GM18502 (cell line): ENCODE measurements at regions not wholly inside any gene's neighbourhood (a gene's known extent, or its start where the extent isn't known, plus 50 kb on each side); places are given as distances from the start of the nearest gene placed in this dataset.
A peak's percentile ranks its signal among the peaks of the same experiment; 100 is the strongest.

Source experiments
- ATAC-seq: cut with Tn5 transposase; IDR thresholded peaks from one replicate; pipeline ENCODE4 v1.9.1; 2021; ENCODE audit warnings: mild to moderate bottlenecking; ENCODE audit not compliant: unreplicated experiment, poor library complexity

DNA sequence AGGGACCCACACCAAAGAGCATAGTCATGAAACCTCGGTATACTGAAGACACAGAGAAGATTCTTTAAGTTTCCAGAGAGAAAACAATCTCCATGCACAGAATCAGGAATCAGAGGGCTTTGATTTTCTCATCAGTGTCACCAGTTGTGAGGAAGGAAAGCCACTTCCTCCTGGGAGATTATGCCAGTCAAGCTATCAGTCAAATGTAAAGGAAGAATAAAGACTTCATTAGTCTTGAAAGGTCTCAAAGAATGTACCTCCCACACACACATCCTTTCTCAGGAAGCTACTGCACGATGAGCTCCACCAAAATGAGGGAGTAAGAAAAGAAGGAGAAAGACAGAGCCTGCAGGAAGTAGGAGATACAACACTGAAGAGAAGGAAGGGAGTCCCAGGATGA is 486.3 kb downstream of the SHQ1 start:
- ATAC-seq: no peak

DNA sequence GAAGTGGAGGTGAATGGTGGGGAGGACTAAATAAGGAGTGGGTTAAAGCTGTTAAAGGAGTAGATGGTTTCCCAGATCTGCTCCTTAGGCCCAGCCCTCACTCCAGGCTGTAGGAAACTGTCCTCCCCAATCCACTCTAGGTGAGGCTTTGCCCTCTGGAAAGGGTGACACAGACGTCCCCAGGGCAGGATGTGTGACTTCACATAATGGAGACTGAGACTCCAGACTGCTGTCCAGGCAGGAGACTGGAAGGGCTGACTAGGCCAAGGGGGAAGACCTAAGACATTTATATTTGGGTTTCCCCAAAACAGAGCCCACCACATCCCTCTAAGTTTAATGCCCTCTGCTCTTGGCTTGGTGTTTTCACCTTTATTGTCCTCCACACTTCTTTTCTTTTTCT is 488.5 kb downstream of the SHQ1 start:
- ATAC-seq: no peak

DNA sequence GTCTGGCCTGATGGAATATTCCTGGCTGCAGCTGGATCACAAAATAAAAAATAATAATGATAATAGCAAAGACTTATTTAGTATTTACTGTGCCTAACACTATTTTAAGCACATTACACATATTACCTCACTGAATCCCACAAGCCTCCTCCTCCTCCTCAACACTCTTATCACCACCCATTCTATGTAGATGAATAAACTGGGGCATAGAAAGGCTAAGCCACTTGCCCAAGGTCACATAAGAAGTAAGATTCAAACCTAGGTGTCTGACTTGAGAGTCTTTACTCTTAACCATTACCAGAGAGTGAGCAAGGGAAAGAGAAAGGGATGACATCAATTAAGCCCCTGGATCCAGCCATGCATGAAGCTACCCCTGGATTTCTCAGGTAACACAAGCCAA is 493.1 kb downstream of the SHQ1 start:
- no peak for ATAC-seq

GRCh38 chr3:72354486-72354885 is 493.8 kb downstream of the SHQ1 start:
- ATAC-seq: no peak

- ATAC-seq: no peak
Observed at GRCh38 chr3:72353236-72354128, 494.8 kb downstream of the SHQ1 start.

- ATAC-seq: no peak
Observed at GRCh38 chr3:72352176-72352575, 496.1 kb downstream of the SHQ1 start.

DNA sequence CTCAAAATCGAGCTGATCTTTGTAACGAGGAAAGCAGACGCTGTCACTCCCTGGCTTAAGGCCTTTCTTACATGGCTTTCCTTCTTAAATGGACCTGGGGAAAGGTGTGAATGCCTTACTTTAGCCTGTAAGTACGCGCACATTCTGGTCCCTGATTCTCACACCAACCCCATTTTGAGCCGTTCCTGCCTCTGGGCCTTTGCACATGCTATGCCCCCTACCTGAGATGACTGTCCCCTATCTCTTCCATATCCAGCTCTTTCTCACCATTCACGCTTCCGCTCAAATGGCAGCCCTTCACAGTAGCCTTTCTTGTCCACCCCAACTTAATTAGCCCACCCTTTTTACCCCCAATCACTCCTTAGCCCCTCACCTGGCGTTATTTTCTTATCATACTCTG is 496.7 kb downstream of the SHQ1 start:
- ATAC-seq: no peak

GRCh38 chr3:72350761-72351505 is 497.3 kb downstream of the SHQ1 start:
- no peak for ATAC-seq

- no peak for ATAC-seq
Observed at GRCh38 chr3:72348357-72348756, 499.9 kb downstream of the SHQ1 start.

DNA sequence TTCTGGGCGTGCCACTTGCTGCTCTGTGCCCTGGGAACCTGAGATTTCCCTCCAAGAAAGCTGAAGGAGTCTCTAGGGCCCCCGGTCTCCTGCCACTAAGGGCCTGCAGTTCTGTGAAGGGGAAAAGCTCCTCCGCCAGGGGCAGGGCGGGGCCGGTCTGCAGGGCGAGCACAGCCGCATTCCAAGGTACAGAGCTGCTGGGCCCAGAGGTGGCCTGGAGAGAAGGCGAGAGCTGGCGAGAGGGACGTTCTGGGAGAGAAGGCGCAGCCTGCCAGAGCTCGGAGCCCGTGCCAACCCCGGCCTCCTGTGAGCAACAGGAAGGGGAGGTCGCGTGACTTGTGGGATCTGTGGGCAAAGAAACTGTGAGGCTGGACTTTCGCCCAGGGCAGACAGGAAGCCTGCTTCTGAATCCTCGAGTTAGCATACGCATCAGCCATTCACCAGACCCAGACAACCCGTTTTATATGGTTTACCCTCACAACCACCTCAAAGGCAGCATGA is 500.4 kb downstream of the SHQ1 start:
- ATAC-seq: peak; percentile 61

GRCh38 chr3:72346526-72346926 is 501.7 kb downstream of the SHQ1 start:
- ATAC-seq: no peak

GRCh38 chr3:72345980-72346379 is 502.3 kb downstream of the SHQ1 start:
- ATAC-seq: no peak

DNA sequence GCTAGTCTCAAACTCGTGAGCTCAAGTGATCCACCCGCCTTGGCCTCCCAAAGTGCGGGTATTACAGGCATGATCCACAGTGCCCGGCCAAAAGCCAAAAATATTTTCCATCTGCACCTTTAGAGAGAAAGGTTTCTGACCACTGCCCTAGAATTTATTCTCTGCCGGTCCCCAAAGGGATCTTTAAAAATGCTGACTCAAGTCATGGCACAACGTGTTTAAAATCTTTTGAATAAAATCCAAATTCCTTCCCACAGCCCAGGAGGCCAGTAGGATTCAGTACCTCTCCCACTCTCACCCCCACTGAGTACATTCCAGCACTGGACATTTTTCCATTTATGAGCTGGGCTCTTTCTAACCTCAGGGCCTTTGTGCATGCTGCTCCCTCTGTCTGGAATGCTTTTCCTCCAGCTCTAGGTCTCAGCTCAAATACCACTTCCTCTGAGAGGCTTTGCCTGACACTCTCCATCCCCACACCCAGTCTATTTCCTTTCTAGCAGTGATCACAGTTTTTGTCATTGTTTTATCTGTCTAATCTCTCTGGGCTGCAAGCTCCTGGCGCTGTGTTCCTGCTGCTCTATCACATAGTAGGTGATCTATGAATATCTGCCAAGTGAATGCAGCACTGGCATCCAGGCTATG is 502.9 kb downstream of the SHQ1 start:
- no peak for ATAC-seq

- no peak for ATAC-seq
Observed at GRCh38 chr3:72344647-72345046, 503.6 kb downstream of the SHQ1 start.

- ATAC-seq: no peak
Observed at GRCh38 chr3:72344236-72344635, 504.0 kb downstream of the SHQ1 start.

- ATAC-seq: no peak
Observed at GRCh38 chr3:72343078-72343477, 505.2 kb downstream of the SHQ1 start.

- no peak for ATAC-seq
Observed at GRCh38 chr3:72342450-72342849, 505.8 kb downstream of the SHQ1 start.

GRCh38 chr3:72341920-72342319 is 506.3 kb downstream of the SHQ1 start:
- no peak for ATAC-seq

- ATAC-seq: no peak
Observed at GRCh38 chr3:72341380-72341770, 506.9 kb downstream of the SHQ1 start.

- ATAC-seq: no peak
Observed at GRCh38 chr3:72340476-72341379, 507.5 kb downstream of the SHQ1 start.
